IPS-18c (cell line): ENCODE measurements at regions not wholly inside any gene's neighbourhood (a gene's known extent, or its start where the extent isn't known, plus 50 kb on each side); places are given as distances from the start of the nearest gene placed in this dataset.
"Not testable (repeated sequence)": the region's sequence is repeated elsewhere in the genome, so short reads cannot be mapped to it uniquely, and the experiment has no call there.

Source experiments
- H3K4me3 ChIP-seq: 2 replicates; pipeline ENCODE4 v1.7.0; 2013; ENCODE audit warnings: low read depth, mild to moderate bottlenecking, low read length, moderate library complexity; ENCODE audit not compliant: insufficient read depth
- H3K9me3 ChIP-seq: one replicate; pipeline ENCODE4 v1.6.1; 2013; ENCODE audit warnings: mild to moderate bottlenecking, low read length, moderate library complexity; ENCODE audit not compliant: control insufficient read depth, insufficient read depth

- Histone ChIP-seq H3K4me3 (no peak overlapping the region), H3K9me3 (no peaks in the 10 kb centered on the region)
Observed at GRCh38 chrX:52261125-52261462, 76.4 kb downstream of the MAGED4 start.

- Histone ChIP-seq H3K4me3 (peak overlapping the region; percentile 55), H3K9me3 (peaks cover 1% of the 10 kb centered on the region)
Observed at GRCh38 chrX:52261463-52262194, 76.9 kb downstream of the MAGED4 start.

- H3K9me3 ChIP-seq = peaks cover 2% of the 10 kb centered on the region
- peak overlapping the region; percentile 55 for H3K4me3 ChIP-seq
Observed at GRCh38 chrX:52262195-52262546, 77.5 kb downstream of the MAGED4 start.

- Histone ChIP-seq H3K9me3 (peaks cover 2% of the 10 kb centered on the region), H3K4me3 (no peak overlapping the region)
Observed at GRCh38 chrX:52263417-52263816, 78.7 kb downstream of the MAGED4 start.

DNA sequence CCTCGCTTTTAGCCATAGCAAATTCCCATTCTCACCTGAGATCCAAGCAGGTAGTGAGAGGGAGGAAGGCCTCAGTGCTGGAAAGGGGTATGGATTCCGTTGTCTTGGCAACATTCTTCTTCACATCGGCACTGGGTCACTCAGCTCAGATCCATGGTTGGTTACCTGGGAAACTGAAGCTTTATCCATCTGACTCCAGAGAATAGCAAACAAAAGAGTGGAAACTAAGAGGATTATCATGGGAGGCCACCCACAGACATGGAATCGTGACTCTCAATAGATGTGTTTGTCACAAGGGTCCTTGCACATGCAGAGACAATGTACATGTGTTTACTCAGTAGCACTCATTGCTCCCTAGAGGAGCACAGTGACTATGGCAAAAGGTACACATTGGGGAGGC is 81.0 kb downstream of the MAGED4 start:
- peaks cover 2% of the 10 kb centered on the region for H3K9me3 ChIP-seq
- H3K4me3 ChIP-seq = no peak overlapping the region

- not testable (repeated sequence) for H3K9me3 ChIP-seq
Observed at GRCh38 chrX:52268502-52268901, 83.8 kb downstream of the MAGED4 start.

DNA sequence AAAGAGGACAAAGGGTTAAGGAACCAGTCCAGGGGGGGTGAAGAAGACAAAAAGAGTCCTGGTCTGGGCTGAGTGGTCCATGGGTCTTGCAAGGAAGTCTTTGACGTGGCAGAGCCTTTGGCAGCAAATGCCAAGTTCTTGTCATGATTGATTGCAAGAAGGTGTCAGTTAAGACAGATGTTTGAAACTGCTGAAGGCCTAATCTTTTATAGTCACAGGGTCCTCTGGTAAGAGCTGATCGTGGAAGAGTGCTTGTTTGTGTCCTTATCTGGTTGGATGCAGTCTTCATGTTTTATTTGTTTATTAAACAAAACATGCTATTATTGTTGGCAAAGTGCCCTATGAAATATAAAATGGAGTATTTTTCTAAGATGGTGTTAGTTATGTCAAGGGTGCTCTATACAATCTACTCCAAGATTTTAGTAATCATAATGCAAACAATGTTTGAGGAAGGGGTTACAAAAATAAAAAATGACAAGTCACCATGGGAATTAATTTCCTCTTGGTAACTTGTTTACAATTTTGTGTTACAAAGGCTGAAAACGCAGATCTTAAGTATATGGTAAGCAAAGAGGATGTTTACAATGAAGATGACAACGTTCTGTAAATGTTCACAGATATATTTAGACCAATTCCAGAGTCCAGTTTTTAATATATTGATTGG is 85.9 kb downstream of the MAGED4 start:
- Histone ChIP-seq H3K4me3 (no peak overlapping the region), H3K9me3 (peaks cover 2% of the 10 kb centered on the region)

More at GRCh38 chrX:52268502-52268901, 83.8 kb downstream of the MAGED4 start:
- H3K4me3 ChIP-seq = not testable (repeated sequence)

- no peak overlapping the region; the same call in 1 of the 2 replicates for H3K4me3 ChIP-seq
- H3K9me3 ChIP-seq = peaks cover 2% of the 10 kb centered on the region
Observed at GRCh38 chrX:52271206-52271605, 86.5 kb downstream of the MAGED4 start.

GRCh38 chrX:52277666-52278065 is 91.2 kb upstream of the XAGE2 start:
- Histone ChIP-seq H3K9me3 (no peaks in the 10 kb centered on the region), H3K4me3 (no peak overlapping the region)

DNA sequence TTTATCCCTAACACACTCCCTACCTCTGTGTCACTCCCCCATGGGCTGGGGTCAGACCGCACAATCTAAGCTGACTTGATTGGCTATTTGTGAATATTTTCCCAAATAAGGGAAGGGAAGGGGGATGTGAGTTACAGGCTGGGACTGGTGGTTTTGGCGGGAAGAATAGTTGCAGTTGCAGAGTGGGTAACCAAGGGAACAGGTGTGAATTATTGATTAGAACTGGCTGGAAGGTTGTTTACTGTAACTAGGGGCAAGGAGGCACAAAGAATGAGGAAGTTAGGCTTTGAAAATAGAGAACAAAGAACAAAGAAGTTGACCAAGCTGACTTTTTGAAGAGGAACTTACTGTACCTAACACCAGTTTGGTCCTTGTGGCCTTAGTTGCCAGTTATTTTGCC is 88.0 kb upstream of the XAGE2 start:
- H3K4me3 ChIP-seq = no peak overlapping the region
- H3K9me3 ChIP-seq = no peaks in the 10 kb centered on the region

GRCh38 chrX:52284865-52285264 is 84.0 kb upstream of the XAGE2 start:
- Histone ChIP-seq H3K9me3 (peaks cover 2% of the 10 kb centered on the region), H3K4me3 (no peak overlapping the region)

DNA sequence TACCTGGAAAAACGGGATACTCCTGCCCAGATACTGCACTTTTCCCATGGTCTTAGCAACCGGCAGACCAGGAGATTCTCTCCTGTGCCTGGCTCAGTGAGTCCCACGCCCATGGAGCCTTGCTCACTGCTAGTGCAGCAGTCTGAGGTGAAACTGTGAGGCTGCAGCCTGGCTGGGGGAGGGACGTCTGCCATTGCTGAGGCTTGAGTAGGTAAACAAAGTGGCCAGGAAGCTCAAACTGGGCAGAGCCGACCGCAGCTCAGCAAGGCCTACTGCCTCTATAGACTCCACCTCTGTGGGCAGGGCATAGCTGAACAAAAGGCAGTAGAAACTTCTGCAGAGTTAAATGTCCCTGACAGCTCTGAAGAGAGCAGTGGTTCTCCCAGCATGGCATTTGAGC is 69.9 kb upstream of the XAGE2 start:
- H3K9me3 ChIP-seq, H3K4me3 ChIP-seq: not testable (repeated sequence)

GRCh38 chrX:52308532-52308931 is 60.3 kb upstream of the XAGE2 start:
- H3K9me3 ChIP-seq, H3K4me3 ChIP-seq: not testable (repeated sequence)
